Fibroblast of skin of right quadriceps (primary cell): ENCODE measurements at regions not wholly inside any gene's neighbourhood (a gene's known extent, or its start where the extent isn't known, plus 50 kb on each side); places are given as distances from the start of the nearest gene placed in this dataset.
"Not testable (repeated sequence)": the region's sequence is repeated elsewhere in the genome, so short reads cannot be mapped to it uniquely, and the experiment has no call there.

Source experiments
- DNase-seq: peaks from one replicate; pipeline ENCODE4 v3.0.0-alpha.2; 2013

GRCh38 chr14:43143106-43143505 lies 1364.0 kb downstream of the FSCB start:
- no peak for DNase-seq

- DNase-seq = no peak
Measured at GRCh38 chr14:43141636-43142191, 1365.4 kb downstream of the FSCB start.

- DNase-seq = no peak
Measured at GRCh38 chr14:43140453-43140852, 1366.6 kb downstream of the FSCB start.

DNA sequence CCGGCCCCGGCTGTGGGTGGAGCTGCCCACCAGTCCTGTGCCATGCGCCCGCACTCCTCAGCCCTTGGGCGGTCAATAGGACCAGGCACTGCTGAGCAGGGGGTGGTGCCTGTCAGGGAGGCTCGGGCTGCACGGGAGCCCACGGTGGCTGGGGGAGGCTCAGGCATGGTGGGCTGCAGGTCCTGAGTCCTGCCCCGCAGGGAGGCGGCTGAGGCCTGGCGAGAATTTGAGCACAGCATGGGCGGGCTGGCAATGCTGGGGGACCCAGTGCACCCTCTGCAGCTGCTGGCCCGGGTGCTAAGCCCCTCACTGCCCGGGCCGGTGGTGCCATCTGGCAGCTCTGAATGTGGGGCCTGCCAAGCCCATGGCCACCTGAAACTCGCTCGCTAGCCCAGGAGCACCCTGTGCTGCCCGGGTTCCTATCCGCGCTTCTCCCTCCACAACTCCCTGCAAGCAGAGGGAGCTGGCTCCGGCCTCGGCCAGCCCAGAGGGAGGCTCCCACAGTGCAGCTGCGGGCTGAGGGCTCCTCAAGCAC lies 1371.1 kb downstream of the FSCB start:
- no peak for DNase-seq

DNA sequence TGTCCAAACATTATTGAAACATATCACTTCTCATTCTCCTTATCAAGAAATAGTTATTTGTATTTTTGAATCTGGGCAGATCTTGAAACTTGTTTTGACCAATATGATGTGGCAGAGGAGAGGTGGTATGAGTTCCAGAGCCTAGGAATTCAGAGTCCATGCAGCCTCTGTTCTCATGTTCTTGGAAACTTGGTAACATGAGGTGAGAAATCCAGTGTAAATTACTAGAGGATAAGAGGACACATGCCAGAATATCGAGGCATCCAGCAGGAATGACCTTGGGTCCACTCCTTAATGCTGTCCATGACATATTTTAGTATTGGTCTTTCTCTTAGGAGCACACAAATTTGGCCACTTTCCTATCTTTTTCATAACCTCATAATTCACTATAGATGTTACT lies 1374.6 kb downstream of the FSCB start:
- DNase-seq = no peak

GRCh38 chr14:43128429-43128828 lies 1378.7 kb downstream of the FSCB start:
- not testable (repeated sequence) for DNase-seq

- DNase-seq = not testable (repeated sequence)
Measured at GRCh38 chr14:43127874-43128273, 1379.2 kb downstream of the FSCB start.

- DNase-seq = no peak
Measured at GRCh38 chr14:43123544-43123943, 1383.5 kb downstream of the FSCB start.

GRCh38 chr14:43119672-43120071 lies 1387.4 kb downstream of the FSCB start:
- no peak for DNase-seq

DNA sequence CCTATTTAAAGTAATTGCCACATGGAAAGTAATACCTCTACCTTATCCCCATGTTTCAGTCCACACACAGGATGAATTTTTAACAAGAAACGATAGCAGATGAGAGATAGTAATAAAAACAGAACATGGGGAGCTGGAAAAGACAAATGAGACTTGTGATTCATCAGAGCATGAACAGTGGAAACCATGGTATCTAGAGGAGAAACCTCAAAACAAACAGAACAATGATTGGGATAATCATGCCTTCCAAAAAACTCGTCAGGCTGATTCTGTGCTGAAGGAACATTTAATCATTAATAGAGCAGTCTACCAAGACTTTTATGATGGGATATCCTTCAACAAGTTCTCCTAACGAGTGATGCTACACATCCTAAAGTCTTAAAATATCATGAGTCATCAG lies 1390.7 kb downstream of the FSCB start:
- no peak for DNase-seq

GRCh38 chr14:43105305-43105704 lies 1401.8 kb downstream of the FSCB start:
- DNase-seq = no peak

DNA sequence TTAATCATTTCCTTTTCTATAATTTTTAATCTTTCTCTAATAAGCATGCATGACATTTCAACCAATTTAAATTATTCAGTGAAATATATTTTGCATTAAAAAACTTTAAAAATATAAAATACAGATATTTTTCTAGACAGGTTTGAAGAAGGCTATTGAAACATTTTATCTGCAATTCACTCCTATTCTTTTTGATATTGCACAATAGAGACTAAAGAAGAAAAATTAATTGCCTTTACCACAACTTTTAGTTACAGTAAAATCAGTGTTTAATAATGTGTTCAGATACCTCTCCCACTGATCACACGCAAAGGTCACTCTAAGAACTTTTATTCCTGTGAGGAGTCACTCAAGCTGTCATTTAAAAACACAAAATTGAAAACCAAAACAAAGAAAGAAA lies 1416.7 kb downstream of the FSCB start:
- DNase-seq = no peak

- no peak for DNase-seq
Measured at GRCh38 chr14:43087666-43088065, 1419.4 kb downstream of the FSCB start.

DNA sequence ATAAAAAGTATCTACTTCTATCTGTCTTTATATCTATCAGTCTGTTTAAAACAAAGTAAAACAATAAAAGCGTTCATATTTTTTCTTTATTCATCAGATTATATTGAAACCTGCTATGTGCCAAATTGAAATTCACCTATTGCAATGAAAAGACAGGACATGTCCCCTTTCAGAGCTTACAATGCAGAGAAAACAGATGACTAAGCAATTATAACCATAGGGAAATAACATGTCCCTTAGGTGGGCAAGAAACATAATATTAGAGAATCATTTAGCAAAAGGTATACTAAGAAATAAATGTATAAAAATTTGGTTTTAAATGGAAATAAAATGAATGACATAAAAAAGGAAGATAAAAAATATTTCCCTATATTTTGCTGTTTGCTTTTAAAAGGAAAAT lies 1421.3 kb downstream of the FSCB start:
- no peak for DNase-seq

- not testable (repeated sequence) for DNase-seq
Measured at GRCh38 chr14:43067372-43067771, 1439.7 kb downstream of the FSCB start.

GRCh38 chr14:43056106-43056505 lies 1449.4 kb downstream of the LRFN5 start:
- no peak for DNase-seq

GRCh38 chr14:43052897-43053296 lies 1446.2 kb downstream of the LRFN5 start:
- DNase-seq = no peak

- no peak for DNase-seq
Measured at GRCh38 chr14:43043850-43044249, 1437.2 kb downstream of the LRFN5 start.

DNA sequence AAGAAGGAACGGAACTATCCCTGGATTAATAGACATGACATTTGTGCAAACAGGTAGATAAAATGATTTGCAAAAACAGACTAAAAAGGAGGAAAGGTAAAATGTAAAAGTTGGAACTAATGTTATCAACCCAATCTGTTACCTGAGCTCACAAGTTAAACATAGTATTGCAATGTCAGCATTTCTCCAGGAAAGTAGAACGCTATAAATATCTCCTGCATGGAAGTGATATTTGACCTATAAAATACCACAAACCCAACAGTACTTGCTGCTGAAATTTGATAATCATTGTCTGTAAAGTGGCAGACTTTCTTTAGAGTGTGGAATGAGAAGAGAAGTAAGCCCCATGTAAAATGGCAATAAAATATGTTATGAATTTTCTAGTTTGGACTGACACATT lies 1435.7 kb downstream of the LRFN5 start:
- no peak for DNase-seq

DNA sequence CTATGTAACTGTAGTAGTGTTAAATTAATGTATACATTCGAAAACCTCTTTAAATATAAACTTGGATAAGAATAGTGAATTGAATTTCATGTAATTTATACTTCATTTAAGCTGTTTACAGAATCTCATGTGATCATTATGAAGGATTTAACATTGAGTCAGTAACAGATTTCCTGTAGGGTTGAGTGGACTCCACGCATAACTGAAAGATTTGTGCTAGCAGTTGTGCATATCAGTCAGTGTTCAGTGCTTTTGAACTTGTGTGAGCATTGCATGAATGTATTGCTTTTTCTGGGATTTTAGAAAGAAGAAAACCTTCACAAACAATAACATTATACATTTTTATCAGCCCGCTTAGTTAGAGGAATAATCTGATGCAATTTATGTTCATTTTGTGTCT lies 1435.3 kb downstream of the LRFN5 start:
- DNase-seq = no peak

- no peak for DNase-seq
Measured at GRCh38 chr14:43041207-43041606, 1434.5 kb downstream of the LRFN5 start.

GRCh38 chr14:43039881-43040280 lies 1433.2 kb downstream of the LRFN5 start:
- DNase-seq = no peak

DNA sequence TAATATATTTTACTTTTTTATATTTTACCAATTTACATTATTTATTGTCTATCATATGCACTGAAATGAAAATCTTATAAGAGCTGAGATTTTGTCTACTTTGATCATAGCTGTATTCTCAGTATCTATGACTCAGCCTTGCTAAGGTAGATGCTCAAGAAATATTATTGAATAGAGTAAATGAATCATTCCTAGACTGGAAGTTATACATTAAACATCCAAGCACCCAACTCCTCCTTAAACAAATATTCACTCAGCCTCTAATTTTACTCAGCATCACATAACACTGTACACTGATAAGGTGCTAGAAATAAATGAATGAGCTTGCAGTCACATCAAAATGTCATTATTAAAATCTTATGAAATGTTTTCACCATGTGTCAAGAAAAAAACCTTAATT lies 1424.9 kb downstream of the LRFN5 start:
- DNase-seq = no peak

GRCh38 chr14:43022094-43022800 lies 1415.6 kb downstream of the LRFN5 start:
- no peak for DNase-seq

- DNase-seq = no peak
Measured at GRCh38 chr14:43019826-43020225, 1413.2 kb downstream of the LRFN5 start.
